Pancreas (tissue), 10 donors: ENCODE measurements at regions not wholly inside any gene's neighbourhood (a gene's known extent, or its start where the extent isn't known, plus 50 kb on each side); places are given as distances from the start of the nearest gene placed in this dataset.
"Not testable (repeated sequence)": the region's sequence is repeated elsewhere in the genome, so short reads cannot be mapped to it uniquely, and the experiment has no call there.

Experiments
- ATAC-seq, 4 donors: fragments of 200-7000 bp; cut with Tn5 transposase; one replicate each; pipeline versions ENCODE4 v1.8.0 to v1.9.1; 2020; ENCODE audit warnings: mild to moderate bottlenecking in 4 of 4, moderate library complexity in 4 of 4
- DNase-seq, 6 donors: peaks; one replicate each; pipeline ENCODE4 v3.0.0-alpha.2; 2020
- FAIRE-seq: peaks from 2 replicates; lab custom pipeline; 2012; peaks lifted over from hg19 to GRCh38; lab: Jason Lieb, UNC
- H3K27ac ChIP-seq, 4 donors: fragments of 200-600 bp; sonication (generic); 1 replicate in 3 of 4; 2 replicates in 1 of 4; pipeline versions ENCODE4 v1.5.0 to v1.8.0; 2020
- H3K27me3 ChIP-seq, 4 donors: fragments of 200-600 bp; one replicate each; pipeline ENCODE4 v1.8.0; 2021
- H3K36me3 ChIP-seq, 3 donors: fragments of 200-600 bp; sonication (generic) in 1 of 3; one replicate each; pipeline versions ENCODE4 v1.5.0 to v1.8.0; 2020 to 2021
- H3K4me1 ChIP-seq, 3 donors: fragments of 200-600 bp; one replicate each; pipeline ENCODE4 v1.8.0; 2021
- H3K4me3 ChIP-seq, 4 donors: fragments of 200-600 bp; sonication (generic) in 2 of 4; one replicate each; pipeline versions ENCODE4 v1.5.0 to v1.8.0; 2020 to 2021
- H3K9me3 ChIP-seq, 4 donors: fragments of 200-600 bp; one replicate each; pipeline ENCODE4 v1.8.0; 2021
- CTCF ChIP-seq, 4 donors: fragments of 200-600 bp; sonication (generic) in 3 of 4; IDR thresholded peaks; one replicate each; pipeline versions ENCODE4 v1.5.0 to v1.8.0; 2021; ENCODE audit warnings: antibody characterized with exemption in 4 of 4
- WGBS, 2 donors: extraction: QIAGEN DNeasy Blood & Tissue Kit; methylation state at CpG; one replicate each; pipeline ENCODE4 v1.1.7; 2013; 5-methylcytosine and 5-hydroxymethylcytosine counted together
- intact Hi-C, 3 donors: fragments of 100-400 bp; cut with DNase I; formaldehyde crosslinking; loops; one replicate each; pipeline versions ENCODE4 v1.11.1 to v1.14.2; 2022
- donor health status: healthy with polysubstance abuse.
- donor health status: DM: no; HTN: no; CAD: no; lungs with moderate emphysema.
- donor health status: DM: no; HTN: no; CAD: no.
- donor health status: control.
- donor health status: control.
- donor health status: Bipolar disorder and iron deficiency.
- donor health status: DM: yes; HTN: yes; CAD: no.
- donor health status: DM: no; HTN: no; CAD: no.
- donor health status: DM: no; HTN: no; CAD: no.
- donor health status: DM: yes; HTN: yes; CAD: no.

GRCh38 chr18:30792051-30792450, 250.5 kb downstream of the DSC3 start:
- DNase-seq (no peak), FAIRE-seq (no peak), ATAC-seq (no peak)
- H3K4me1 ChIP-seq: no peaks in the 10 kb centered on the region
- H3K27me3 ChIP-seq: no peaks in the 10 kb centered on the region
- no peak overlapping the region for H3K27ac ChIP-seq
- H3K4me3 ChIP-seq: no peak overlapping the region
- no peaks in the 10 kb centered on the region for H3K36me3 ChIP-seq
- H3K9me3 ChIP-seq: no peaks in the 10 kb centered on the region
- intact Hi-C loops: no loop called here
- 74 to 75% methylated on average over 7 of the region's 7 CpGs for WGBS, 2 donors
- TF ChIP-seq CTCF (IDR thresholded peaks at IDR 0.05): no peak

GRCh38 chr18:30788411-30788991, 254.0 kb downstream of the DSC3 start:
- not testable (repeated sequence) for H3K27ac ChIP-seq, FAIRE-seq
- DNase-seq: peak in 2 of 6 donors; percentile 46 to 48

GRCh38 chr18:30787410-30787809, 255.1 kb downstream of the DSC3 start:
- Histone ChIP-seq H3K27me3 (no peaks in the 10 kb centered on the region), H3K9me3 (no peaks in the 10 kb centered on the region), H3K36me3 (no peaks in the 10 kb centered on the region), H3K4me1 (no peaks in the 10 kb centered on the region), H3K27ac (no peak overlapping the region), H3K4me3 (no peak overlapping the region)
- no peak for FAIRE-seq
- TF ChIP-seq CTCF (IDR thresholded peaks at IDR 0.05): no peak
- no peak for DNase-seq
- no peak for ATAC-seq
- intact Hi-C loops: no loop called here

More at GRCh38 chr18:30788411-30788991, 254.0 kb downstream of the DSC3 start:
- 84 to 87% methylated on average over 21 to 22 of the region's 22 CpGs for WGBS, 2 donors
- H3K9me3 ChIP-seq, intact Hi-C loops, H3K4me1 ChIP-seq, H3K36me3 ChIP-seq, H3K27me3 ChIP-seq, ATAC-seq, H3K4me3 ChIP-seq: not testable (repeated sequence)

GRCh38 chr18:30781601-30782000, 260.9 kb downstream of the DSC3 start:
- intact Hi-C loops: no loop called here
- H3K4me1 ChIP-seq: no peaks in the 10 kb centered on the region
- 90 to 98% methylated on average over 2 of the region's 2 CpGs for WGBS, 2 donors

GRCh38 chr18:30775629-30776028, 266.9 kb downstream of the DSC3 start:
- ATAC-seq: no peak
- H3K27ac ChIP-seq: no peak overlapping the region
- H3K9me3 ChIP-seq: no peaks in the 10 kb centered on the region
- no peaks in the 10 kb centered on the region for H3K36me3 ChIP-seq
- no peaks in the 10 kb centered on the region for H3K27me3 ChIP-seq
- intact Hi-C loops: no loop called here
- H3K4me3 ChIP-seq: no peak overlapping the region
- DNase-seq: no peak
- H3K4me1 ChIP-seq: no peaks in the 10 kb centered on the region
- no peak for TF ChIP-seq CTCF (IDR thresholded peaks at IDR 0.05)
- FAIRE-seq: no peak

More at GRCh38 chr18:30781601-30782000, 260.9 kb downstream of the DSC3 start:
- no peak for DNase-seq
- no peak for ATAC-seq
- no peaks in the 10 kb centered on the region for H3K36me3 ChIP-seq
- H3K27me3 ChIP-seq: no peaks in the 10 kb centered on the region
- H3K27ac ChIP-seq: no peak overlapping the region
- no peak for FAIRE-seq
- H3K9me3 ChIP-seq: no peaks in the 10 kb centered on the region
- H3K4me3 ChIP-seq: no peak overlapping the region
- TF ChIP-seq CTCF (IDR thresholded peaks at IDR 0.05): no peak

- H3K4me1 ChIP-seq, FAIRE-seq, H3K36me3 ChIP-seq, H3K9me3 ChIP-seq, intact Hi-C loops, DNase-seq, H3K27ac ChIP-seq, ATAC-seq, H3K4me3 ChIP-seq, H3K27me3 ChIP-seq: not testable (repeated sequence)
- 50 to 54% methylated on average over 4 of the region's 4 CpGs for WGBS, 2 donors
Observed at GRCh38 chr18:30772170-30772569, 270.4 kb downstream of the DSC3 start.
